Peyer's patch (tissue), 4 donors: ENCODE measurements at regions not wholly inside any gene's neighbourhood (a gene's known extent, or its start where the extent isn't known, plus 50 kb on each side); places are given as distances from the start of the nearest gene placed in this dataset.
"Not testable (repeated sequence)": the region's sequence is repeated elsewhere in the genome, so short reads cannot be mapped to it uniquely, and the experiment has no call there.

Experiments used
- DNase-seq, 3 donors: peaks; one replicate each; pipeline ENCODE4 v3.0.0-alpha.2; 2017 to 2019
- H3K27ac ChIP-seq, 4 donors: fragments of 200-600 bp; sonication (generic); one replicate each; pipeline ENCODE4 v1.5.1; 2016 to 2019
- H3K27me3 ChIP-seq, 2 donors: fragments of 200-600 bp; sonication (generic); one replicate each; pipeline ENCODE4 v1.5.1; 2019
- H3K36me3 ChIP-seq, 3 donors: fragments of 200-600 bp; sonication (generic); one replicate each; pipeline ENCODE4 v1.5.1; 2016 to 2019
- H3K4me1 ChIP-seq, 4 donors: fragments of 200-600 bp; sonication (generic); one replicate each; pipeline ENCODE4 v1.5.1; 2016 to 2019
- H3K4me3 ChIP-seq, 4 donors: fragments of 200-600 bp; sonication (generic); 1 replicate in 3 of 4; 2 replicates in 1 of 4; pipeline ENCODE4 v1.5.1; 2016 to 2019; ENCODE audit warnings: mild to moderate bottlenecking in 1 of 4
- H3K9me3 ChIP-seq, 4 donors: fragments of 200-600 bp; sonication (generic); one replicate each; pipeline ENCODE4 v1.5.1; 2016 to 2019; ENCODE audit warnings: mild to moderate bottlenecking in 1 of 4
- CTCF ChIP-seq, 6 experiments: fragments of 450-650 bp in 4 of 6; fragments of 200-600 bp in 2 of 6; sonication (generic) in 1 of 6; IDR thresholded peaks; one replicate each; pipeline ENCODE4 v1.5.1; 2017 to 2019; ENCODE audit warnings: antibody characterized with exemption in 6 of 6, mild to moderate bottlenecking in 3 of 6, moderate library complexity in 1 of 6
- POLR2A ChIP-seq, 2 donors: fragments of 450-650 bp; IDR thresholded peaks; one replicate each; pipeline ENCODE4 v1.5.1; 2017; ENCODE audit warnings: antibody characterized with exemption in 2 of 2, mild to moderate bottlenecking in 2 of 2, moderate library complexity in 2 of 2

DNA sequence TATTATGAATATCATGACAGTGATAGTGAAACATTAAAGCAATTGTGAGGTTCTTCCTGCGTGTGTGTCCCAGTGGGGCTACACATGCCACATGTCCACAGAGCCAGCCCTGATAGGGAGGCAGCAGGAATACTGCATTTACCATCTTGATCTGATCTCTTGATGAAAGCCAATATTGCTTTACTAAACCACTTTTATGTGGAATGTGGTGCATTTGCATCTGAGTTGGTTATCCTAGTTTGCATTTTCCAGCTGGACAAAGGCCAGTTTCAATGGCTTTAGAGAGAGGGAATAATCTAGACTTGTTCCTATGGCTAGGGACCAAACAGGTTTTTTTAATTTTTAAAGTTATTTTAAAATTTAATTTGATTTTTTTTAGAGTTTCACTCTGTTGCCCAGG, 216.3 kb upstream of the FERMT1 start:
- TF ChIP-seq CTCF (IDR thresholded peaks at IDR 0.05) = no peak
- TF ChIP-seq POLR2A (IDR thresholded peaks at IDR 0.05) = no peak

DNA sequence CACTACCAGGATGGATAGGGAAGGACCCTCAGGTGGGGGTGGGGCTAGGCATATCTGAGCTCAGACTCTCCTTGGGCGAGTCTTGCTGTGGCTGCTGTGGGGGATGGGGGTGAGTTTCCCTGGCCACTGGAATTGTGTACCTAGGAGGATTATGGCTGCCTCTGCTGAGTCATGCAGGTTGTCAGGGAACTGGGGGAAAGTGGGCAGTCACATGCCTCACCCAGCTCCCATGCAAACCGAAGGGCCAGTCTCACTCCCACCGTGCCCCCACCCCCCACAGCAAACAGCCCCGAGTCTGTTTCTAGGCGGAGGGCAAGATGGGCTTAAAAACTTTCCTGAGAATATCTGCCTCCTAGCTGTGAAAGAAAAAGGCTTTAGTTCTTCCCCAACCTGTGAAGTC, 210.3 kb upstream of the FERMT1 start:
- no peak for TF ChIP-seq CTCF (IDR thresholded peaks at IDR 0.05)
- no peak for TF ChIP-seq POLR2A (IDR thresholded peaks at IDR 0.05)
- Histone ChIP-seq H3K9me3 (no peaks in the 10 kb centered on the region), H3K27me3 (no peaks in the 10 kb centered on the region), H3K4me3 (no peak overlapping the region), H3K4me1 (no peaks in the 10 kb centered on the region), H3K36me3 (no peaks in the 10 kb centered on the region), H3K27ac (no peak overlapping the region)
- DNase-seq = no peak

More for the DNA sequence above, 216.3 kb upstream of the FERMT1 start:
- Histone ChIP-seq H3K27me3 (no peaks in the 10 kb centered on the region), H3K27ac (no peak overlapping the region), H3K9me3 (no peaks in the 10 kb centered on the region), H3K4me3 (no peak overlapping the region), H3K36me3 (no peaks in the 10 kb centered on the region), H3K4me1 (no peaks in the 10 kb centered on the region)
- DNase-seq = no peak

DNA sequence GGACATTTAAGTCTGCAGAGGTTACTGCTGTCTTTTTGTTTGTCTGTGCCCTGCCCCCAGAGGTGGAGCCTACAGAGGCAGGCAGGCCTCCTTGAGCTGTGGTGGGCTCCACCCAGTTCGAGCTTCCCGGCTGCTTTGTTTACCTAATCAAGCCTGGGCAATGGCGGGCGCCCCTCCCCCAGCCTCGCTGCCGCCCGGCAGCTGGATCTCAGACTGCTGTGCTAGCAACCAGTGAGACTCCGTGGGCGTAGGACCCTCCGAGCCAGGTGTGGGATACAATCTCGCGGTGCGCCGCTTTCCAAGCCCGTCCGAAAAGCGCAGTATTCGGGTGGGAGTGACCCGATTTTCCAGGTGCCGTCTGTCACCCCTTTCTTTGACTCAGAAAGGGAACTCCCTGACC, 198.4 kb upstream of the FERMT1 start:
- H3K36me3 ChIP-seq, H3K27me3 ChIP-seq: not testable (repeated sequence)

DNA sequence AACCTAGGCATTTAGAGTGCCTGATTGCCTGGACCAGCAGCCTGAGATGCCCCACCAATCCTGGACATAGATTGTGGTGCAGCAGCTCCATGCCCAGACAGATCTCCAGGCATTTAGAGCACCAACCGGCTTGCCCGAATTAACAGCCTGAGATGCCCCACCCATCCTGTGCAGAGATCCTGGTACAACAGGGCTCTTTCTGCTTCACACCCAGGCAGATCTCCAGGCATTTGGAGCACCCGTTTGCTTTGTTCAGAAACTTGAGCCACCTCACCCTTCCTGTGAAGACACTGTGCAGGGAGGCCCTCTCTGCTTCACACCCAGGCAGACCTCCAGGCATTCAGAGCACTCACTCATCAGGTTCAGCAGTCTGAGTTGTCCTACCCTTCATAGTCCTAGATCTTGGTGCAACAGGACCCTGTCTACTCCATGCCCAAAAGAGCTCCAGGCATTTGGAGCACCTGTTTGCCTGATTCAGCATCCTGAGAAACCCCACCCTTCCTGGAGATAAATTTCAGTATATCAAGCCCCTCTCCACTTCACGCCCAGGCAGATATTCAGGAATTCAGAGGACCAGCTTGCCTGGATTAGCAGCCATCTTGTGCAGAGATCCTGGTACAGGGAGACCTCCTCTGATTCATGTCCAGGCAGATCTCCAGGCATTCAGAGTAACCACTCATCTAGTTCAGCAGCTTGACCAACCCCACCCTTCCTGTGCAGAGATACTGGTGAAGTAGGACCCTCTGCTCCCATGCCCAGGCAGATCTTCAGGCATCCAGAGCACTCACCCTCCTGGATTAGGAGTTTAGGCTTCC, 189.2 kb upstream of the FERMT1 start:
- TF ChIP-seq POLR2A (IDR thresholded peaks at IDR 0.05) (no peak), CTCF (IDR thresholded peaks at IDR 0.05) (no peak)
- Histone ChIP-seq H3K36me3 (no peaks in the 10 kb centered on the region), H3K4me1 (no peaks in the 10 kb centered on the region), H3K4me3 (no peak overlapping the region), H3K9me3 (no peaks in the 10 kb centered on the region), H3K27ac (no peak overlapping the region), H3K27me3 (no peaks in the 10 kb centered on the region)
- no peak for DNase-seq

More for the DNA sequence above, 198.4 kb upstream of the FERMT1 start:
- not testable (repeated sequence) for H3K27ac ChIP-seq, H3K4me1 ChIP-seq, H3K4me3 ChIP-seq, H3K9me3 ChIP-seq, DNase-seq

GRCh38 chr20:6311097-6311496, 188.3 kb upstream of the FERMT1 start:
- H3K4me3 ChIP-seq = no peak overlapping the region
- no peaks in the 10 kb centered on the region for H3K4me1 ChIP-seq
- H3K27ac ChIP-seq = no peak overlapping the region
- H3K27me3 ChIP-seq = no peaks in the 10 kb centered on the region
- TF ChIP-seq CTCF (IDR thresholded peaks at IDR 0.05) = no peak
- no peak for TF ChIP-seq POLR2A (IDR thresholded peaks at IDR 0.05)
- H3K9me3 ChIP-seq = no peaks in the 10 kb centered on the region
- no peak for DNase-seq
- no peaks in the 10 kb centered on the region for H3K36me3 ChIP-seq

GRCh38 chr20:6305536-6305935, 182.7 kb upstream of the FERMT1 start:
- Histone ChIP-seq H3K36me3 (no peaks in the 10 kb centered on the region), H3K9me3 (no peaks in the 10 kb centered on the region), H3K4me1 (no peaks in the 10 kb centered on the region), H3K27me3 (no peaks in the 10 kb centered on the region), H3K27ac (no peak overlapping the region), H3K4me3 (no peak overlapping the region)
- DNase-seq = no peak
- no peak for TF ChIP-seq CTCF (IDR thresholded peaks at IDR 0.05)
- no peak for TF ChIP-seq POLR2A (IDR thresholded peaks at IDR 0.05)
